ENCODE measurements at regions not wholly inside any gene's neighbourhood (a gene's known extent, or its start where the extent isn't known, plus 50 kb on each side); places are given as distances from the start of the nearest gene placed in this dataset.

DNA sequence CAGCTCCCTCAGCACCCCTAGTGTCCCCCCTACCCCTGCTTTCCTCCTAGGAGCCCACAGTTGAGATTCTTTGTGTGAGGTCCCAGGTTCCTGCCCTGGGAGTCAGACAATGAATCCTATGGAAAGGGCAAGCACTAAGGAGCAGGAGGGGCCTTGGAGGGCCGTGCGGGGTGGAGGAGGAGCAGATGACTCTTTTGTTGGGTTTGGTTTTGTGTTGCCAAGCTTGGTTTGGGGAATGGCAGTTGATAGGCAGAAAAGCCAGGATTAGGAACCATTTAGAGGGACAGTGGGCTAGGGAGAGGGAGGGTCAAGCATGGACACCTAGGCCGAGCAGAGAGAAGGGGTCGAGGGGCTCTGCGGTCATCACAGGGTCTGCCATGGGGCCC, 61.6 kb upstream of the SPTLC1 start:
- no peaks in the 10 kb centered on the region for H3K36me3 ChIP-seq (ENCODE audit: control insufficient read depth, insufficient read depth, low read length)
- H3K4me3 ChIP-seq (ENCODE audit: low read depth, low read length) = no peak overlapping the region
- peaks cover 2% of the 10 kb centered on the region; the same call in 1 of the 2 replicates for H3K27me3 ChIP-seq (ENCODE audit: control insufficient read depth, insufficient read depth, low read length)
- TF ChIP-seq CTCF (IDR thresholded peaks at IDR 0.05; ENCODE audit: insufficient read depth, low read depth, low read length) = no peak
- DNase-seq (ENCODE audit: low read depth) = no peak
- POLR2A ChIA-PET = no interaction called here
- CTCF ChIA-PET = interaction anchor here (0.7 to 4.7 kb wide), 5 partner anchors 10 to 37 kb away, joined by 3 to 23 read pairs (median 3); no protein-coding TSS in a partner anchor

- Histone ChIP-seq H3K36me3 (ENCODE audit: control insufficient read depth, insufficient read depth, low read length) (no peaks in the 10 kb centered on the region), H3K27me3 (ENCODE audit: control insufficient read depth, insufficient read depth, low read length) (peaks cover 2% of the 10 kb centered on the region; the same call in 1 of the 2 replicates), H3K4me3 (ENCODE audit: low read depth, low read length) (no peak overlapping the region)
- peak; percentile 27; the same call in 1 of the 2 replicates for TF ChIP-seq CTCF (IDR thresholded peaks at IDR 0.05; ENCODE audit: insufficient read depth, low read depth, low read length)
- no peak for DNase-seq (ENCODE audit: low read depth)
- ChIA-PET CTCF (interaction anchor here (0.7 to 4.7 kb wide), 6 partner anchors 10 to 37 kb away, joined by 3 to 23 read pairs (median 4); no protein-coding TSS in a partner anchor), POLR2A (no interaction called here)
Measured at GRCh38 chr9:92176068-92176799, 61.0 kb upstream of the SPTLC1 start.

DNA sequence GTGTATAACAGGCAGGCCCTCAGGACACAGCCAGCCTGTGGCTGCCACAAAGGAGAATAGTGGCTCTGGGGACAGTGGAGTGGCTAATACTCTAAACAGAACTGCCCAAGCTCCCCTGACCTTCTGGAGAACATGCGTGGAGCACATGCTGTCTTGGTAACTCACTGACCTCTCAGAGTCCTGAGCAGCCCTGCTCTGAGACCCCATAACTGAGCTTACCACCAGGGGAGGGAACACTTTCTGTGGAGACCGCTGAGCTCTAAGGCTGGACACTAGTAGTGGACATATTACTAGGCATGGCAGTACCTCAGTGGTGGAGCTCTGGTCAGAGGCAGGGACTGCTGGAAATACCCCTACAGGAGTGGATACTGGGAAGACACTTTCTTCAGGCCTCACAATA, 60.2 kb upstream of the SPTLC1 start:
- Histone ChIP-seq H3K27me3 (ENCODE audit: control insufficient read depth, insufficient read depth, low read length) (peaks cover 2% of the 10 kb centered on the region; the same call in 1 of the 2 replicates), H3K36me3 (ENCODE audit: control insufficient read depth, insufficient read depth, low read length) (no peaks in the 10 kb centered on the region), H3K4me3 (ENCODE audit: low read depth, low read length) (no peak overlapping the region)
- ChIA-PET CTCF (interaction anchor here (0.6 to 4.7 kb wide), 6 partner anchors 11 to 36 kb away, joined by 3 to 23 read pairs (median 4); no protein-coding TSS in a partner anchor), POLR2A (interaction anchor here (0.5 kb wide), 1 partner anchor 16 kb away, joined by 3 read pairs; no protein-coding TSS in a partner anchor)
- TF ChIP-seq CTCF (IDR thresholded peaks at IDR 0.05; ENCODE audit: insufficient read depth, low read depth, low read length) = no peak
- DNase-seq (ENCODE audit: low read depth) = no peak

GRCh38 chr9:92173318-92173717, 58.1 kb upstream of the SPTLC1 start:
- POLR2A ChIA-PET = no interaction called here
- no peak overlapping the region for H3K4me3 ChIP-seq (ENCODE audit: low read depth, low read length)
- CTCF ChIA-PET = interaction anchor here (4.7 kb wide), 1 partner anchor 34 kb away, joined by 23 read pairs; no protein-coding TSS in a partner anchor
- H3K27me3 ChIP-seq (ENCODE audit: control insufficient read depth, insufficient read depth, low read length) = peaks cover 2% of the 10 kb centered on the region; the same call in 1 of the 2 replicates
- no peaks in the 10 kb centered on the region for H3K36me3 ChIP-seq (ENCODE audit: control insufficient read depth, insufficient read depth, low read length)
- no peak for DNase-seq (ENCODE audit: low read depth)
- TF ChIP-seq CTCF (IDR thresholded peaks at IDR 0.05; ENCODE audit: insufficient read depth, low read depth, low read length) = no peak

- Histone ChIP-seq H3K27me3 (ENCODE audit: control insufficient read depth, insufficient read depth, low read length) (peaks cover 2% of the 10 kb centered on the region; the same call in 1 of the 2 replicates), H3K4me3 (ENCODE audit: low read depth, low read length) (no peak overlapping the region), H3K36me3 (ENCODE audit: control insufficient read depth, insufficient read depth, low read length) (no peaks in the 10 kb centered on the region)
- ChIA-PET POLR2A (no interaction called here), CTCF (interaction anchor here (0.7 to 1.9 kb wide), 2 partner anchors 25 to 31 kb away, joined by 3 to 6 read pairs; no protein-coding TSS in a partner anchor)
- no peak for TF ChIP-seq CTCF (IDR thresholded peaks at IDR 0.05; ENCODE audit: insufficient read depth, low read depth, low read length)
- DNase-seq (ENCODE audit: low read depth) = no peak
Measured at GRCh38 chr9:92171822-92172221, 56.6 kb upstream of the SPTLC1 start.

All from BJ (cell line).